PC-9 (cell line): ENCODE measurements at regions not wholly inside any gene's neighbourhood (a gene's known extent, or its start where the extent isn't known, plus 50 kb on each side); places are given as distances from the start of the nearest gene placed in this dataset.

Experiments used
- BruUV-seq: library from RNA; stranded (reverse); fragments of 400-500 nt; replicated peaks from 2 replicates; lab custom pipeline; 2021; lab: Mats Ljungman, UMichigan
- CTCF ChIA-PET: fragments of 300-600 bp; sonication (Branson Sonifier 250); formaldehyde crosslinking; loops from one replicate; lab custom pipeline; 2022; ENCODE audit warnings: antibody characterized with exemption; lab: Charles Lee
- POLR2A ChIA-PET: fragments of 300-600 bp; sonication (Branson Sonifier 250); formaldehyde crosslinking; loops from one replicate; lab custom pipeline; 2022; ENCODE audit warnings: antibody characterized with exemption; ENCODE audit not compliant: unreplicated experiment; lab: Charles Lee
- DNase-seq, 2 experiments: peaks; one replicate each; pipeline versions ENCODE4 v3.0.0 to v3.0.0-alpha.2; 2015 to 2022; ENCODE audit warnings: mixed read lengths in 1 of 2
- H2AFZ ChIP-seq: fragments of 200-600 bp; sonication (generic); 2 replicates; pipeline ENCODE4 v1.8.1; 2017; ENCODE audit warnings: antibody characterized with exemption
- H3F3A ChIP-seq: fragments of 200-600 bp; sonication (generic); 2 replicates; pipeline ENCODE4 v1.8.1; 2017; ENCODE audit warnings: antibody characterized with exemption, mild to moderate bottlenecking, low read depth; ENCODE audit not compliant: insufficient read depth
- H3K27ac ChIP-seq: fragments of 200-600 bp; sonication (generic); 2 replicates; pipeline ENCODE4 v1.6.1; 2016; ENCODE audit warnings: mixed run types
- H3K27me3 ChIP-seq: fragments of 200-600 bp; sonication (generic); 2 replicates; pipeline ENCODE4 v1.6.1; 2016; ENCODE audit warnings: low read depth, mixed run types; ENCODE audit not compliant: insufficient read depth
- H3K36me3 ChIP-seq: fragments of 200-600 bp; sonication (generic); 2 replicates; pipeline ENCODE4 v1.6.1; 2016; ENCODE audit warnings: low read depth, mixed run types
- H3K4me1 ChIP-seq: fragments of 200-600 bp; sonication (generic); replicated peaks from 2 replicates; pipeline ENCODE4 v1.6.1; 2016; ENCODE audit warnings: mixed run types; ENCODE audit not compliant: insufficient read depth
- H3K4me2 ChIP-seq: fragments of 200-600 bp; sonication (generic); 2 replicates; pipeline ENCODE4 v1.6.1; 2017; ENCODE audit warnings: mixed run types
- H3K4me3 ChIP-seq: fragments of 200-600 bp; sonication (generic); 2 replicates; pipeline ENCODE4 v1.6.1; 2016; ENCODE audit warnings: mixed run types
- H3K79me2 ChIP-seq: fragments of 200-600 bp; sonication (generic); 2 replicates; pipeline ENCODE4 v1.6.1; 2017; ENCODE audit warnings: low read depth, mixed run types
- H3K9me2 ChIP-seq: fragments of 200-600 bp; sonication (generic); 2 replicates; pipeline ENCODE4 v1.8.1; 2017; ENCODE audit warnings: mild to moderate bottlenecking; ENCODE audit not compliant: insufficient read depth
- H3K9me3 ChIP-seq: fragments of 200-600 bp; sonication (generic); 2 replicates; pipeline ENCODE4 v1.8.1; 2016; ENCODE audit warnings: low read depth; ENCODE audit not compliant: insufficient read depth
- H4K20me1 ChIP-seq: fragments of 200-600 bp; sonication (generic); 2 replicates; pipeline ENCODE4 v1.8.1; 2017; ENCODE audit not compliant: insufficient read depth
- CTCF ChIP-seq: fragments of 200-600 bp; sonication (generic); conservative IDR thresholded peaks from 2 replicates; pipeline ENCODE4 v1.6.1; 2017; ENCODE audit warnings: mixed run types, antibody characterized with exemption, mild to moderate bottlenecking, moderate library complexity
- EZH2 ChIP-seq: fragments of 200-600 bp; sonication (generic); IDR thresholded peaks from 2 replicates; pipeline ENCODE4 v1.8.0; 2017; ENCODE audit warnings: antibody characterized with exemption, low read depth
- intact Hi-C: fragments of 100-400 bp; cut with micrococcal nuclease; formaldehyde crosslinking; loops from one replicate; pipeline ENCODE4 v1.10.0; 2022; ENCODE audit not compliant: unreplicated experiment

- no peaks in the 10 kb centered on the region for H3K36me3 ChIP-seq
- ChIA-PET CTCF (no interaction called here), POLR2A (no interaction called here)
- H2AFZ ChIP-seq = no peak overlapping the region
- H3K4me2 ChIP-seq = no peak overlapping the region
- no TSS peak for BruUV-seq
- no peaks in the 10 kb centered on the region for H3K4me1 ChIP-seq
- H3K9me2 ChIP-seq = no peaks in the 10 kb centered on the region
- peak in 1 of 2 experiments; percentile 2 for DNase-seq
- intact Hi-C loops = no loop called here
- no peaks in the 10 kb centered on the region for H4K20me1 ChIP-seq
- no peaks in the 10 kb centered on the region for H3K9me3 ChIP-seq
- no peaks in the 10 kb centered on the region for H3K27me3 ChIP-seq
- H3F3A ChIP-seq = no peaks in the 10 kb centered on the region
- no peak overlapping the region for H3K4me3 ChIP-seq
- H3K27ac ChIP-seq = no peak overlapping the region
- H3K79me2 ChIP-seq = no peaks in the 10 kb centered on the region
- TF ChIP-seq EZH2 (no peak), CTCF (no peak)
Measured at GRCh38 chr4:33482773-33483172, 2761.5 kb downstream of the ARAP2 start.

- intact Hi-C loops = no loop called here
- H3K79me2 ChIP-seq = no peaks in the 10 kb centered on the region
- CTCF ChIA-PET = no interaction called here
Measured at GRCh38 chr4:33485111-33485510, 2759.2 kb downstream of the ARAP2 start.

GRCh38 chr4:33493231-33493630, 2751.1 kb downstream of the ARAP2 start:
- no TSS peak for BruUV-seq
- no peaks in the 10 kb centered on the region for H3K27me3 ChIP-seq
- H3K4me1 ChIP-seq = no peaks in the 10 kb centered on the region
- TF ChIP-seq CTCF = no peak
- TF ChIP-seq EZH2 = no peak
- no peak overlapping the region for H3K27ac ChIP-seq
- no peaks in the 10 kb centered on the region for H3K9me3 ChIP-seq
- no peak overlapping the region for H3K4me2 ChIP-seq
- H2AFZ ChIP-seq = no peak overlapping the region
- CTCF ChIA-PET = no interaction called here
- H3F3A ChIP-seq = no peaks in the 10 kb centered on the region
- no peak for DNase-seq
- no peak overlapping the region for H3K4me3 ChIP-seq
- POLR2A ChIA-PET = no interaction called here
- no peaks in the 10 kb centered on the region; the same call in 1 of the 2 replicates for H3K9me2 ChIP-seq
- no peaks in the 10 kb centered on the region for H4K20me1 ChIP-seq
- intact Hi-C loops = no loop called here
- H3K79me2 ChIP-seq = no peaks in the 10 kb centered on the region
- no peaks in the 10 kb centered on the region for H3K36me3 ChIP-seq

More at GRCh38 chr4:33485111-33485510, 2759.2 kb downstream of the ARAP2 start:
- Histone ChIP-seq H3K4me2 (no peak overlapping the region), H3F3A (no peaks in the 10 kb centered on the region), H3K27me3 (no peaks in the 10 kb centered on the region), H3K27ac (no peak overlapping the region), H3K4me3 (no peak overlapping the region), H3K36me3 (no peaks in the 10 kb centered on the region), H2AFZ (no peak overlapping the region), H3K9me3 (no peaks in the 10 kb centered on the region), H3K9me2 (no peaks in the 10 kb centered on the region), H4K20me1 (no peaks in the 10 kb centered on the region), H3K4me1 (no peaks in the 10 kb centered on the region)
- TF ChIP-seq EZH2 (no peak), CTCF (no peak)
- POLR2A ChIA-PET = no interaction called here
- no TSS peak for BruUV-seq
- no peak for DNase-seq
